Thymus (tissue), 11 donors: ENCODE measurements at regions not wholly inside any gene's neighbourhood (a gene's known extent, or its start where the extent isn't known, plus 50 kb on each side); places are given as distances from the start of the nearest gene placed in this dataset.
"Not testable (repeated sequence)": the region's sequence is repeated elsewhere in the genome, so short reads cannot be mapped to it uniquely, and the experiment has no call there.

Source experiments
- DNase-seq, 9 donors: peaks; one replicate each; pipeline ENCODE4 v3.0.0-alpha.2; 2013; ENCODE audit warnings: low spot score in 9 of 9, low read depth in 6 of 9, missing footprints in 1 of 9
- H3K27ac ChIP-seq, 2 donors: one replicate each; pipeline ENCODE4 v1.5.1; 2013; ENCODE audit warnings: control low read depth in 1 of 2, low read depth in 1 of 2, low read length in 1 of 2, mild to moderate bottlenecking in 1 of 2, moderate library complexity in 1 of 2
- H3K27me3 ChIP-seq, 2 donors: one replicate each; pipeline ENCODE4 v1.5.1; 2013; ENCODE audit warnings: low read length in 1 of 2; ENCODE audit not compliant: control insufficient read depth in 2 of 2, insufficient read depth in 1 of 2
- H3K36me3 ChIP-seq, 2 donors: one replicate each; pipeline ENCODE4 v1.5.1; 2013; ENCODE audit warnings: low read length in 1 of 2, mild to moderate bottlenecking in 1 of 2, moderate library complexity in 1 of 2; ENCODE audit not compliant: control insufficient read depth in 2 of 2, insufficient read depth in 2 of 2
- H3K4me1 ChIP-seq, 2 donors: one replicate each; pipeline ENCODE4 v1.5.1; 2013; ENCODE audit warnings: low read length in 2 of 2; ENCODE audit not compliant: control insufficient read depth in 2 of 2, insufficient read depth in 2 of 2
- H3K4me3 ChIP-seq, 2 donors: one replicate each; pipeline ENCODE4 v1.5.1; 2013; ENCODE audit warnings: low read length in 2 of 2, control low read depth in 1 of 2, mild to moderate bottlenecking in 1 of 2
- H3K9me3 ChIP-seq, 2 donors: one replicate each; pipeline ENCODE4 v1.5.1; 2013; ENCODE audit warnings: low read length in 1 of 2, mild to moderate bottlenecking in 1 of 2; ENCODE audit not compliant: control insufficient read depth in 2 of 2, insufficient read depth in 1 of 2
- WGBS: extraction: QIAGEN DNeasy Blood & Tissue Kit; methylation state at CpG from one replicate; pipeline ENCODE4 v1.1.7; 2013; 5-methylcytosine and 5-hydroxymethylcytosine counted together
- donor health status: healthy.

- not testable (repeated sequence) for H3K27ac ChIP-seq, H3K4me3 ChIP-seq, DNase-seq, H3K36me3 ChIP-seq, H3K4me1 ChIP-seq, H3K27me3 ChIP-seq
- WGBS: 84% methylated on average over 4 of the region's 4 CpGs
- peaks cover 0 to 13% of the 10 kb centered on the region in 2 donors for H3K9me3 ChIP-seq
These were observed 1208.4 kb upstream of the ADGRB3 start for GRCh38 chr6:67426686-67427085.

GRCh38 chr6:67412035-67412434 is 1223.0 kb upstream of the ADGRB3 start:
- H3K27ac ChIP-seq: no peak overlapping the region
- 82% methylated on average over 3 of the region's 3 CpGs for WGBS
- no peak overlapping the region for H3K4me3 ChIP-seq
- no peaks in the 10 kb centered on the region for H3K9me3 ChIP-seq
- no peaks in the 10 kb centered on the region for H3K36me3 ChIP-seq
- no peaks in the 10 kb centered on the region for H3K27me3 ChIP-seq
- no peaks in the 10 kb centered on the region for H3K4me1 ChIP-seq
- DNase-seq: no peak

GRCh38 chr6:67411036-67411435 is 1224.0 kb upstream of the ADGRB3 start:
- 29% methylated on average over 1 of the region's 1 CpG for WGBS
- Histone ChIP-seq H3K27ac (no peak overlapping the region), H3K4me1 (no peaks in the 10 kb centered on the region), H3K9me3 (no peaks in the 10 kb centered on the region), H3K27me3 (no peaks in the 10 kb centered on the region), H3K4me3 (no peak overlapping the region), H3K36me3 (no peaks in the 10 kb centered on the region)
- no peak for DNase-seq

- no peak overlapping the region for H3K4me3 ChIP-seq
- H3K27me3 ChIP-seq: no peaks in the 10 kb centered on the region
- no peak overlapping the region for H3K27ac ChIP-seq
- H3K9me3 ChIP-seq: no peaks in the 10 kb centered on the region
- DNase-seq: no peak
- WGBS: 60% methylated on average over 2 of the region's 2 CpGs
- H3K4me1 ChIP-seq: no peaks in the 10 kb centered on the region
- H3K36me3 ChIP-seq: no peaks in the 10 kb centered on the region
These were observed 1240.8 kb upstream of the ADGRB3 start for GRCh38 chr6:67394254-67394653.

GRCh38 chr6:67393356-67393755 is 1241.7 kb upstream of the ADGRB3 start:
- Histone ChIP-seq H3K36me3 (no peaks in the 10 kb centered on the region), H3K9me3 (no peaks in the 10 kb centered on the region), H3K4me1 (no peaks in the 10 kb centered on the region), H3K27ac (no peak overlapping the region), H3K27me3 (no peaks in the 10 kb centered on the region), H3K4me3 (no peak overlapping the region)
- 81% methylated on average over 1 of the region's 1 CpG for WGBS
- DNase-seq: no peak

- H3K4me3 ChIP-seq: no peak overlapping the region
- H3K27ac ChIP-seq: no peak overlapping the region
- H3K27me3 ChIP-seq: no peaks in the 10 kb centered on the region
- DNase-seq: no peak
- WGBS: 56% methylated on average over 2 of the region's 2 CpGs
- H3K9me3 ChIP-seq: no peaks in the 10 kb centered on the region
- H3K36me3 ChIP-seq: no peaks in the 10 kb centered on the region
- H3K4me1 ChIP-seq: no peaks in the 10 kb centered on the region
These were observed 1243.1 kb upstream of the ADGRB3 start for GRCh38 chr6:67391955-67392354.

GRCh38 chr6:67369679-67370078 is 1265.4 kb upstream of the ADGRB3 start:
- Histone ChIP-seq H3K36me3 (no peaks in the 10 kb centered on the region), H3K27ac (no peak overlapping the region), H3K9me3 (no peaks in the 10 kb centered on the region), H3K27me3 (no peaks in the 10 kb centered on the region), H3K4me1 (no peaks in the 10 kb centered on the region), H3K4me3 (no peak overlapping the region)
- 86% methylated on average over 1 of the region's 1 CpG for WGBS
- no peak for DNase-seq

GRCh38 chr6:67362976-67363375 is 1272.1 kb upstream of the ADGRB3 start:
- no peak for DNase-seq
- 86% methylated on average over 5 of the region's 5 CpGs for WGBS
- Histone ChIP-seq H3K36me3 (no peaks in the 10 kb centered on the region), H3K9me3 (no peaks in the 10 kb centered on the region), H3K27me3 (no peaks in the 10 kb centered on the region), H3K4me3 (no peak overlapping the region), H3K27ac (no peak overlapping the region), H3K4me1 (no peaks in the 10 kb centered on the region)

GRCh38 chr6:67361264-67361663 is 1273.8 kb upstream of the ADGRB3 start:
- H3K4me3 ChIP-seq: no peak overlapping the region
- no peaks in the 10 kb centered on the region for H3K9me3 ChIP-seq
- no peak overlapping the region for H3K27ac ChIP-seq
- H3K36me3 ChIP-seq: no peaks in the 10 kb centered on the region
- DNase-seq: no peak
- WGBS: 100% methylated on average over 2 of the region's 2 CpGs
- H3K4me1 ChIP-seq: no peaks in the 10 kb centered on the region
- H3K27me3 ChIP-seq: no peaks in the 10 kb centered on the region

- WGBS: 91% methylated on average over 3 of the region's 3 CpGs
- H3K4me1 ChIP-seq: no peaks in the 10 kb centered on the region
These were observed 1276.8 kb upstream of the ADGRB3 start for GRCh38 chr6:67358241-67358640.

More at GRCh38 chr6:67358241-67358640, 1276.8 kb upstream of the ADGRB3 start:
- no peaks in the 10 kb centered on the region for H3K27me3 ChIP-seq
- H3K4me3 ChIP-seq: no peak overlapping the region
- H3K9me3 ChIP-seq: no peaks in the 10 kb centered on the region
- no peaks in the 10 kb centered on the region for H3K36me3 ChIP-seq
- no peak for DNase-seq
- no peak overlapping the region for H3K27ac ChIP-seq
